ENCODE measurements at regions not wholly inside any gene's neighbourhood (a gene's known extent, or its start where the extent isn't known, plus 50 kb on each side); places are given as distances from the start of the nearest gene placed in this dataset.

DNA sequence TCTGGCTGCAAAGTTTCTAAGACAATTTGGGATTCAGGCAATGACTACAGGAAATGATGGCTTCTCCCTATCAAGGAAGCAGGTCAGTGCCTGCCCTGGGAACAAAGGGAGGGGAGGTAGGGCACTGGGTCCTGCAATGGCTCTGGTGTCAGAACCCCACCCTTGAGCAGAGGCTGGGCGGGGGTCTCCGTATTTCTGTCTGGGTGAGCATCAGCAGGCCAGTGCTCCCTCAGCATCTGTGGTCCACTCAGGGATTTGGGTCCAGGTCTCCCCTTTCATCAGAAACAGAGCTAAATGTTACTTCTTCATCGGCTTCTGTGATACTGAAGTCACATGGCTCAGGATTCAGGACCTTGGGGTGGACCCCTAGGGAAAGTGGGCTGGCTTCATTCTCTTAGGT is 195.5 kb upstream of the CDH5 start:
- H3K27ac Mint-ChIP-seq: no peak overlapping the region
- peaks cover 7% of the 10 kb centered on the region for H3K27me3 Mint-ChIP-seq
- no peaks in the 10 kb centered on the region for H3K4me1 Mint-ChIP-seq
- POLR2A ChIA-PET: no interaction called here
- no peaks in the 10 kb centered on the region for H3K36me3 Mint-ChIP-seq
- H3K9me3 Mint-ChIP-seq: no peaks in the 10 kb centered on the region
- no peak for DNase-seq
- no peak for ATAC-seq (ENCODE audit: low read depth)
- no peak overlapping the region for H3K4me3 Mint-ChIP-seq

DNA sequence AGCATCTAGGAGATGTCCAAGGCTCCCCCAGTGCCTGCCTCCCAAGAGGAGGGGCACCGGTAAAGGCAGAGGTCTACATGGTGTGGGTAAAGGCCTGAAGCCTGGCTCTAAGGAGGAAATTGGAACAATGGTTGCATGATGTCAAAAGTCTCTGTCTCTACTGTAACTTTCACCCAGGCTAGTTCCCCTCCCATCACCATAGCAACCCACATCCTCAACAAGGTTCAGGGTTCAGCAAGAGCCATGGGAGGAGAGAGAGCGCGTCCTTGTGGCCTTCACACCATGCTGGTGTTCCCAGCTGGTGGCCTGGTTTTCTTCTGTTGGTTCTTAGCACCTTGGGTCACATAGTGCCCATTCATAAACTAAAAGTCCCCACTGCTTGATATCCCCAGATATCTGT is 196.7 kb upstream of the CDH5 start:
- DNase-seq (no peak), ATAC-seq (ENCODE audit: low read depth) (no peak)
- no peaks in the 10 kb centered on the region for H3K36me3 Mint-ChIP-seq
- H3K4me3 Mint-ChIP-seq: no peak overlapping the region
- POLR2A ChIA-PET: no interaction called here
- no peak overlapping the region for H3K27ac Mint-ChIP-seq
- peaks cover 2% of the 10 kb centered on the region for H3K27me3 Mint-ChIP-seq
- no peaks in the 10 kb centered on the region for H3K4me1 Mint-ChIP-seq
- H3K9me3 Mint-ChIP-seq: no peaks in the 10 kb centered on the region

DNA sequence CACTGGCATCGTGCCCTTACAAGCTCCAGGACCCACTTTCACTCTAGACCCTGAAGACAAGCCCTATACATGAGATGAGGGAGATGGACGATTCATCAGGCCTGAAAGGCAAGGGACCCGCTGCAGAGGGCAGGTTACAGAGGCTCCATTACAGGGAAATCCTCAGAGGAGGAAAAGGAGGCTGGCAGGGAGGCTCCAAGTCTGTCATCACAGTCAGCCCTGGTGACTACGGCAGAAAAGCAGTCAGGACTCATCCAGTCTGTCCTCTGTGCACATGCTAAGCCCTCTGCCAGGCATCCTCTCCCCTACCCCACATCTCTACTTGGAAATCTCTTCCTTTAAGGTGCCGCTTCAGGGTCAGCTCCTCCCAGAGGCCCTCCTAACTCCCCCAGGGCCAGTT is 197.7 kb upstream of the CDH5 start:
- no peaks in the 10 kb centered on the region for H3K4me1 Mint-ChIP-seq
- POLR2A ChIA-PET: no interaction called here
- H3K27ac Mint-ChIP-seq: no peak overlapping the region
- no peaks in the 10 kb centered on the region for H3K9me3 Mint-ChIP-seq
- ATAC-seq (ENCODE audit: low read depth): no peak
- no peak for DNase-seq
- no peak overlapping the region for H3K4me3 Mint-ChIP-seq
- peaks cover 2% of the 10 kb centered on the region for H3K27me3 Mint-ChIP-seq
- no peaks in the 10 kb centered on the region for H3K36me3 Mint-ChIP-seq

DNA sequence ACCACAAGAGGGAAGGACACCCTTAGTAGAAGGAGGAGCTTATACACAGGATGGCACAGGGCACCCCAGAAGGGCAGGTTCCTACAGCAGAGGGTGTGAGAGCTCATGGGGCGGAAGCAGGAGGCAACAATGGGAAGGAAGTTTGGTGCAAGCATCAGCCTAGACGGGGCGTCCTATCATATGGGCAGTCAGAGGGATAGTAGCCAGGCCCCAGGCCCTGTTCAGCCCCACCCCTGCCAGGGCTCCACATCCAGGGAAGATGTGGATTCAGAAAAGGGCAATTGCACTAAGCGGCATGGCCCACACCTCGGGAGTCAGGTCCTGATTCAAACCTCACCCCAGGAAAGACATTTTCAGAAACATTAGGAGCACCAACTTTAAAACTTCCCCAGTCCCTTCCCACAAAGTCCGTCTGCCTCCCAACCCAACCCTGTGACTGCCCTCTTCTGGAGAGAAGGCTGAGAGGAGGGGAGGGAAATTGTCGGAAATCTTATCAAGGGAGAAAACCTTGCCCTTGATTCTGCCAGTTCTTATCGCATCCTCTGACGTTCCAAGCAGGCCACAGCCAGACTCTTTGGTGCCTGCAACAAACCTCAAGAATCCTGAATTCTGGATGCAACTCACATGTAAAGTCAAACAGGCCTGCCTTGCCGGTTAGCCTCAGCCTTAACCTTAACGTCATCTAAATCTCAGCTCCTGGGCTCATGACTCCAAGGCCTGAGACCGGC is 198.8 kb upstream of the CDH5 start:
- POLR2A ChIA-PET: no interaction called here
- H3K4me1 Mint-ChIP-seq: no peaks in the 10 kb centered on the region
- H3K4me3 Mint-ChIP-seq: no peak overlapping the region
- no peaks in the 10 kb centered on the region for H3K36me3 Mint-ChIP-seq
- DNase-seq (no peak), ATAC-seq (ENCODE audit: low read depth) (no peak)
- H3K9me3 Mint-ChIP-seq: no peaks in the 10 kb centered on the region
- no peaks in the 10 kb centered on the region for H3K27me3 Mint-ChIP-seq
- no peak overlapping the region for H3K27ac Mint-ChIP-seq

DNA sequence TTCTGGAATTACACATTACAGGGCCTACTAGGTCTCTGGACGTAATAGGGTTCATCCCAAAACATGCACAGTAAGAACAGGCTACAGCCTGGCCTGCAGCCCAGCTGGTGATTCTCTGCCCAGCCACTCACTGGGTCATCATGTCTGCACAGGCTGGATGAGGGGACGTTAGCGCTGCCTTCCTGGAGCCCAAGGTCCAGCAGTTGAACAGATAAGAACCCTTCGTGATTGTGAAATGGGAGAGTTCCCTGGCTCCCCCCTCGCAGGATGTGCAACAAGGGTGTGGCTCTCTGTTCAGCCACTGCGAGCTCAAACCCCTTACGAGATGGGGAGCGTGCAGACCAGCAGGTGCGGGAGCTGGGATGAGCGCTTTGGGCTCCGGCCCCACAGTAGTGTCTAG is 200.0 kb upstream of the CDH5 start:
- DNase-seq: no peak
- no peaks in the 10 kb centered on the region for H3K4me1 Mint-ChIP-seq
- no peak overlapping the region for H3K27ac Mint-ChIP-seq

DNA sequence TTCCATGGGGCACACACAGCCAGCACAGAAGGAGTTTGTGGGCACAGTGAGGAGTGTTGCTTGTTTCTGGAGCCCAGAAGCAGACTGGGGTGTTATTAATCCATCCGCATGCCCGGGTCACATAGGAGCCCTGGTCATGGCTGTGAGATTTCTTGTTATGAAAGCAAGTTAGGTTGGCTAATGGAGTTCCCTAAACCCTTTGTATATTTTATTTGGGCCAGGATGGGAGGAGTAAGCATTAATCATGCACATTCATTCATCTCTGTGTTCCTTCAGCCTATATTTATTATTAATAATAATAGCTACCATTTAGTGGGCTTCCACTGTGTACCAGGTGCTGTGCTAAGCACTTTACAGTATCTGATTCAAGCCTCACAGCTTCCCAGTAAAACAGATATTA is 200.6 kb upstream of the CDH5 start:
- Mint-ChIP-seq H3K27me3 (no peaks in the 10 kb centered on the region), H3K4me3 (no peak overlapping the region), H3K9me3 (no peaks in the 10 kb centered on the region), H3K36me3 (no peaks in the 10 kb centered on the region), H3K4me1 (no peaks in the 10 kb centered on the region), H3K27ac (no peak overlapping the region)
- ATAC-seq (ENCODE audit: low read depth) (no peak), DNase-seq (no peak)
- POLR2A ChIA-PET: no interaction called here

More for the DNA sequence above, 200.0 kb upstream of the CDH5 start:
- no peaks in the 10 kb centered on the region for H3K9me3 Mint-ChIP-seq
- POLR2A ChIA-PET: no interaction called here
- H3K4me3 Mint-ChIP-seq: no peak overlapping the region
- no peaks in the 10 kb centered on the region for H3K36me3 Mint-ChIP-seq
- ATAC-seq (ENCODE audit: low read depth): no peak
- H3K27me3 Mint-ChIP-seq: no peaks in the 10 kb centered on the region

DNA sequence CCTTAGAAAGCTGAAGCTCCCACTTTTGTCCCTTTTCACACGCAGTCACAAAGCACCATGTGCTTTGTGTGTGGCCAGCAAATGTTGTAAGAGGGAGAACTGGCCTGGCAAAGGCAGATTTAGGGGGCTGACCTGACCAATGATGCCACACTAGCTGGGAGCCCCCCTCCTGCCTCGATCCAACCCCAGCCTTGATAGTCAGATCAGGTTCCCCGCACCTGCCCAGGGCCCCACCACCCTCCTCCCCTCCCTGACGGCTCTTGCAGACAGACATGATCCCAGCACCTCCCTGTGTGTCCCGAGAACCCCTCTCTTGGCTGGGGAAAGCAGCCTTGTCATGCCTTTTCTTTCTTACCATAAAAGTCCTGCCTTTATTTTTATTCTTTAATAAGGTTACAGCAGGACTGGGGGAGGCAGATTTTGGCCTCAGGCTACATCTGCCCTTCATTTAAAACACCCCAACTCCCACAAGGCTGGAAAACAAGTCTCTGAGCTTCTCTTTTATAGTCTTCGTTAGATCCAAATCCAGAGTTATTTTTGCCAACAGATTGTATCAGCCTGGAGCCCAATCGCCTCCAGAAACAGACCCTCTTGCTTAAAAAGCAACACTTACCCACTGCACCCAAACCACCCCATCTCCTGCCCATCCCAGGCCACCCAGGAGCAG is 201.8 kb upstream of the CDH5 start:
- POLR2A ChIA-PET: no interaction called here
- H3K36me3 Mint-ChIP-seq: no peaks in the 10 kb centered on the region
- H3K27me3 Mint-ChIP-seq: no peaks in the 10 kb centered on the region
- H3K27ac Mint-ChIP-seq: no peak overlapping the region
- no peak overlapping the region for H3K4me3 Mint-ChIP-seq
- ATAC-seq (ENCODE audit: low read depth) (no peak), DNase-seq (no peak)
- no peaks in the 10 kb centered on the region for H3K4me1 Mint-ChIP-seq
- no peaks in the 10 kb centered on the region for H3K9me3 Mint-ChIP-seq

DNA sequence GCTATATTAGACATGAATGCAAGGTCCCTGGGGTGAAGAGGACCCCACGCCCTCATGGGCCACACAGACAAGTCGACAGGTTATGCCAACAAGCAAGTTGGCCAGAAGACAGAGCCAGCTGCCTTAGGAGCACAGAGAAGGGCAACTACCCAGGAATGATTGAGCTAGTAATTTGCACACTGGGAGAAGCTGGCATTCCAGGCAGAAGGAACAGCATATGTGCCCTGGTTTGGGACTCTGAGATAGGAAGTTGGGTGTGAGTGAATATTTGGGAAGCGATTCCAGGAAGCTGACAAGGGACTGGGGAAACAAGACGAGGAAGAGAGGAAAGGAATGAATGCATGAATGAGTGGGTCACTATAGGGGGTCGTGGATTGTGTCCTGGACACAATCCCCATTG is 203.7 kb upstream of the CDH5 start:
- POLR2A ChIA-PET: no interaction called here
- Mint-ChIP-seq H3K9me3 (no peaks in the 10 kb centered on the region), H3K27me3 (no peaks in the 10 kb centered on the region), H3K4me3 (no peak overlapping the region), H3K4me1 (no peaks in the 10 kb centered on the region), H3K27ac (no peak overlapping the region), H3K36me3 (no peaks in the 10 kb centered on the region)
- no peak for DNase-seq
- no peak for ATAC-seq (ENCODE audit: low read depth)

DNA sequence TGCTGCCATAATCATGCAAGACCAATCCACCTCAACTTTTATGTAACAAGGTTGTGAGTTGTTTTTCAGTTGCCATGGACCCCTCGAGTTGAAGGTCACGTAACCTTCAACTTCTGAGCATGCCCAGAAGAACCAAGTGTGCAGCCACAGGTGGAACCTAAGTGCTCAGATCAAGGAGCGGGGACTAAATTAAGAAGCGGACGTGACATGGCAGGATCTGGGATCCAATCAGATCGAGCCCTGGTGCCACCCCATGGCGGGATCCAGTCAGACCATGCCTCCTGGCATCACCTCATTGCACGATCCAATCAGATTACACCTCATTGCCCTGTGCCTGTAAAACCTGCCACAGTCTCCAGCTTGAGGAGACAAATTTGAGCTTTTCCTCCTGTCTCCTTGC is 204.5 kb upstream of the CDH5 start:
- H3K4me3 Mint-ChIP-seq: no peak overlapping the region

DNA sequence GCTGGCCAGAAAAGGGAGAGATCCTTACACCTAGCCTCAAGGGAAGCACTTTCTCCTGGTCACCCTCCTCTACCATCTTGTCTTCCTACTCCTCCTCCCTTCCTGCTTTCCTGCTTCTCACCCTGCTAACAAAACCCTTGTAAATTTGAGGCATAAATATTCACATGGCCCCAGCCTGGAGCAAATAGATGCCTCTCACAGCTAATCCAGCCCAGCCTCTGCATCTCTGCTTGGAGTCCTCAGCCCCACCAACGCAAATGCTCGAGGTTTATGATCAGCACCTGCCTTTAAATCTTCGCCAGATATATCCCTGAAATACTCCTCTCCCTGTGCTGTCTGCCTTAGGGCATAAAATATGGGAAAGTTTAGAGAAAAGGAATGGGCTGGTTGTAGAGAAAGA is 205.2 kb upstream of the CDH5 start:
- POLR2A ChIA-PET: no interaction called here
- no peaks in the 10 kb centered on the region for H3K9me3 Mint-ChIP-seq
- no peak overlapping the region for H3K27ac Mint-ChIP-seq
- no peaks in the 10 kb centered on the region for H3K4me1 Mint-ChIP-seq
- H3K36me3 Mint-ChIP-seq: no peaks in the 10 kb centered on the region
- H3K4me3 Mint-ChIP-seq: no peak overlapping the region
- DNase-seq (no peak), ATAC-seq (ENCODE audit: low read depth) (no peak)
- H3K27me3 Mint-ChIP-seq: no peaks in the 10 kb centered on the region

More for the DNA sequence above, 204.5 kb upstream of the CDH5 start:
- ATAC-seq (ENCODE audit: low read depth) (no peak), DNase-seq (no peak)
- Mint-ChIP-seq H3K4me1 (no peaks in the 10 kb centered on the region), H3K27ac (no peak overlapping the region), H3K27me3 (no peaks in the 10 kb centered on the region), H3K9me3 (no peaks in the 10 kb centered on the region), H3K36me3 (no peaks in the 10 kb centered on the region)
- POLR2A ChIA-PET: no interaction called here

DNA sequence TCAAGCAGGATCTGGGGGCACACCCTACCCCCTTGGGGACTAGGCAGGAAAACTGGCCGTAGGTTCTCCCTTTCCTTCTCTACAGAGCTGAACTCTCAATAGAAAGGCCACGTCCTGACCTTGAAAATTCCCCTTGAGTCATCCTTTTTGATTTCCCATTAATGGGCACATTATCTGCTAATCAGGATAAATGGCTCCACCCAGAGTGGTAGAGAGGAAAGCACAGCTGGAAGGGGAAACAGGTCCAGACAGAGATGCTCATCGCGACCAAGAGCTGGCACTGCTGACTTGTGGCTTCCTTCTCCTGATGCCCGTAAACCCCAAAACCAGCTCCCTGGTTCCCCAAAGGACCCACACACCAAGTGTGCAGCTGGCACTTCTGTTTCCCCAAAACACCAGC is 206.5 kb upstream of the CDH5 start:
- POLR2A ChIA-PET: no interaction called here
- Mint-ChIP-seq H3K4me1 (no peaks in the 10 kb centered on the region), H3K9me3 (no peaks in the 10 kb centered on the region), H3K36me3 (no peaks in the 10 kb centered on the region), H3K27me3 (no peaks in the 10 kb centered on the region), H3K27ac (no peak overlapping the region), H3K4me3 (no peak overlapping the region)
- DNase-seq (no peak), ATAC-seq (ENCODE audit: low read depth) (no peak)

DNA sequence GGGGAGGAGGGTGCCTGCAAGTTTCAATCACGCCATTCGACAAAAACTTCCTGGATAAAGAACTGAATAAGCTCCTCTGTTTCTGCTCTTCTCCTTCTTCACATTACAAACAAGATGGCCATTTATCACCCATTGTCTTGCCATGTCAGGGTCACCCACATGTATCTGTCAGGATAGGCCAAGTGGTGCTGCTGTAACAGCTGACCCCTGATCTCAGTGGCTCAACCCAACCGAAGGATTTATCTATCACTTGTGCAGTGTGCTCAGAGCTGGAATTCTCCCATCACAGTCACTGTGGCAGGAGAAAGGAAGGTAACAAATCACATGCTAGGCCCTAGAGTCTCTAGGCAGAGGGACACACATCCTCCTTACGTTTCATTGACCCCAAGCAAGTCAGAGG is 210.0 kb upstream of the CDH5 start:
- POLR2A ChIA-PET: no interaction called here
- H3K27ac Mint-ChIP-seq: no peak overlapping the region
- ATAC-seq (ENCODE audit: low read depth) (no peak), DNase-seq (no peak)
- no peaks in the 10 kb centered on the region for H3K4me1 Mint-ChIP-seq
- H3K9me3 Mint-ChIP-seq: no peaks in the 10 kb centered on the region
- no peak overlapping the region for H3K4me3 Mint-ChIP-seq
- H3K27me3 Mint-ChIP-seq: no peaks in the 10 kb centered on the region
- no peaks in the 10 kb centered on the region for H3K36me3 Mint-ChIP-seq

DNA sequence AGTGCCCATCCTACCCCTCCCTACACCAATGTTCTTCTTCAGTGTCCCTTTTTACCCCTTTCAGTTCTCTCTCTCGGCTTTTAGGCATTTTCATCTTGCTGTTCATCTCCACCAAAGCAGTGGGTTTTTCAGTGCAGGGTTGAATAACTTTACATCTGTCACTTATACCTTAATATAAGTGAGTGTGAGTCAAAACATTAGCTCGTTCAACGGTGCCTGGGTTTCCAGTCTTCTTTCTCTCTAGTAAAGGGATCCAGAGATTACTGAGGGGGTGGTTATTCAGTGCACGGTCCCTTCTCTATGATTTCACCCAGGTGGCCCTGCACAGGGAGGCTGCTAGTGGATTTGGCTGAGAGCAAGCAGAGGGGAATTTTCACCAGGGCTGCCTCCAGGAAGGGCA is 210.6 kb upstream of the CDH5 start:
- no peak overlapping the region for H3K27ac Mint-ChIP-seq

DNA sequence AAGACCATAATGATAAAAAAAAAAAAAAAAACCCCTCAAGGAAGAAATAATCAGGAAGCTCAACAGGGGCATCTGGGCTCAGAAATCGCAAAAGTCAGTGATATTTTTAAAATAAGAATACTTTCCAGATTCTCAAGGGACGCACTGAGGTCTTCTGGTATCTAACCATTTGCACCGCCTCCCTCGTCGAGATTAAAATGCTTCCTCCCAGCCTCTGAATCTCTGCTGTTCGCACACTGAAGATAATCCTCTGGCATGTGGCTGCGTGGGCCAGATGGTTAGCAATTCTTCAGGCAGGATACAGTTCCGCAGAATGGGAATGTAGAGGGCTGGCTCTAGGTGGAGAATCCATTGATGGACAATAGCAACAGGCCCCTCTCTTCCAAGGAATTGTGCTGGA is 211.7 kb upstream of the CDH5 start:
- POLR2A ChIA-PET: no interaction called here
- Mint-ChIP-seq H3K36me3 (no peaks in the 10 kb centered on the region), H3K27me3 (no peaks in the 10 kb centered on the region), H3K9me3 (no peaks in the 10 kb centered on the region), H3K27ac (no peak overlapping the region), H3K4me3 (no peak overlapping the region), H3K4me1 (no peaks in the 10 kb centered on the region)
- DNase-seq: no peak
- ATAC-seq (ENCODE audit: low read depth): no peak

More for the DNA sequence above, 210.6 kb upstream of the CDH5 start:
- H3K9me3 Mint-ChIP-seq: no peaks in the 10 kb centered on the region
- DNase-seq (no peak), ATAC-seq (ENCODE audit: low read depth) (no peak)
- H3K36me3 Mint-ChIP-seq: no peaks in the 10 kb centered on the region
- no peak overlapping the region for H3K4me3 Mint-ChIP-seq
- no peaks in the 10 kb centered on the region for H3K4me1 Mint-ChIP-seq
- POLR2A ChIA-PET: no interaction called here
- no peaks in the 10 kb centered on the region for H3K27me3 Mint-ChIP-seq

Measured in activated naive CD8-positive, alpha-beta T cell treated with anti-CD3 and anti-CD28 coated beads, Interleukin-2, amount 10 ng/mL, durations not matched to agents 7 days and 5 days (primary cell).